22Rv1 (cell line): ENCODE measurements at regions not wholly inside any gene's neighbourhood (a gene's known extent, or its start where the extent isn't known, plus 50 kb on each side); places are given as distances from the start of the nearest gene placed in this dataset.

ENCODE experiments used
- H3K27ac ChIP-seq: fragments of 450-650 bp; 2 replicates; pipeline ENCODE4 v1.5.1; 2017
- CTCF ChIP-seq: fragments of 450-650 bp; IDR thresholded peaks from 2 replicates; pipeline ENCODE4 v1.5.1; 2017; ENCODE audit warnings: mild to moderate bottlenecking
- ZFX ChIP-seq: fragments of 450-650 bp; IDR thresholded peaks from 2 replicates; pipeline ENCODE4 v1.6.1; 2017; ENCODE audit warnings: antibody characterized with exemption, borderline replicate concordance

DNA sequence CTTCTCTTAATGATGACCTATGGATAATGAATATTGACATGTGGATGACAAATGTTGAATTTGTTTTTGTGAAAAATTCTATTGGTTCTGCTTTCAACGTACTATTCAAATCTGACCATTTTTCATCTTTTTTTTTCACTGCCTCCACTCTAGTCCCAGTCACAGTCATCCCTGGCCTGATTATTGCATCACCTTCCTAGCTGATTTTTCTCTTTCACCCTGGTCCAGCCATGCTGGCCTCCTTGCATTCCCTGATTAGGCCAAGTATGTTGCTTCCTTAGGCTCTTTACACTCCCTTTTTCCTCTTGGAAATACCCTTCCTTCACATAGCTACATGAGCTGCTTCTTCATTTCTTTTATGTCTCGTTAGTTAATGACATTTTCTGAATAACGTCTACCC lies 58.1 kb upstream of the MAP9 start:
- H3K27ac ChIP-seq, result no peak overlapping the region
- TF ChIP-seq ZFX (no peak), CTCF (no peak)

GRCh38 chr4:155434366-155434765 lies 57.6 kb upstream of the MAP9 start:
- TF ChIP-seq CTCF (no peak), ZFX (no peak)
- H3K27ac ChIP-seq, result no peak overlapping the region

GRCh38 chr4:155433636-155434360 lies 57.0 kb upstream of the MAP9 start:
- H3K27ac ChIP-seq, result no peak overlapping the region
- no peak for TF ChIP-seq ZFX

DNA sequence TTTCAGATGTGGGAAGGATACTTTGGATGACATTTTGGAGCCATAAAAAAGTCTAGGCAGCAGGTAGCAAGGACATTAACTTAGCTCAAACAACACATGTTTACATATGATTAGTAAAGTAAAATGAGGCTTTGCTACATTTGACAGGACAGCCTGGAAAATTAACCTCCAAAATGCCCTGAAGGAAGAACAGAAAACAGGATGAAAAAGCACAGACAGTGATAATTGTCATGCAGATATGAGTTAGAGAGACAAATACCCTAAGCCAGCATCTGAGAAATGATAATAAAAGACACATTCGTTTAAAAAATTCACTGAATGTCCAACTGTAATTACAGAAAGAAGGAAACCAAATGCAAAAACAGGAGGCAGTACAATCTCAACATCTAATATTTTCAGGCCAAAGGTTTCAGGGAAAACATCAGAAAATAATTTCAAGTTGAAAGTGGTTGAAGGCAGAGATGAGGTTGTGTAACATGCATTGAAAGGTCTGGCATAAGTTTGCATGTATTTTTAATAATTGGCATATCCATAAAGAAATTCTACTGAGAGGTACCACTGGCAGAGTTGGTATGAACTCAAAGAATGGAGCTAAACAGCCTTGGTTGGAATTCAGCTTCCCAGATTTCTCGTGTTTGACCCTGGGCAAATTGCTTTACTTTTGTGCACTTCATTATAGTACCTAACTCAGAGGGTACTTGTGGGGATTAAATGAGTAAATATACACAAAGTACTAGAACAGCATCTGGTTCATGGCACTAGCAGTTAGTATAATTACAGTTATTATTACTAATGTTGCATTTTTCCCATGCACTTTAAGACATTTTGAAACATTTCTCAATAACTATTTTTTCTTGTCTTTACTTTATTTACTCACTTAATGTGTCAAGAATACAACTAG lies 54.4 kb upstream of the MAP9 start:
- H3K27ac ChIP-seq, result peak overlapping the region; percentile 48
- TF ChIP-seq CTCF (no peak), ZFX (no peak)

GRCh38 chr4:155428128-155428527 lies 51.4 kb upstream of the MAP9 start:
- TF ChIP-seq CTCF (no peak), ZFX (no peak)
- no peak overlapping the region for H3K27ac ChIP-seq

DNA sequence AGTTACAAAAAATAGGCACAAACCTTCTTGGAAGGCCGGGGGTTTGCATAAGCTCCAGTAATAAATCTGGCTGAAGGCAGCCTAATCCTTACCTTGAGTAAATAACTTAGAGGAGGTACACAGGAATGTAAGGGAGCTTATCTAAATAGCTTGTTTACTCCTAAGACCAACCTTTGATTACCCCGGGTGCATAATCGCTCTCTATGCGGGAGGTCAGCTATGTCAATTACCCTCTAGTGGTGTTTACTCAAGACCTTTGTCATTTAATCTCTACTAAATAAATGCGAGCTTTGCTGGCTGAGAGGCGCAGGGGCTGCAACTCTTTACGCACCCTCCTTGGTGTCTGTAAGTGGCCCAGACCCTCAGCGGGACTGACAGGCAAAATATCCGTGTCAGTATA lies 50.2 kb upstream of the MAP9 start:
- no peak overlapping the region for H3K27ac ChIP-seq
- no peak for TF ChIP-seq CTCF
